GM12873 (cell line): ENCODE measurements at regions not wholly inside any gene's neighbourhood (a gene's known extent, or its start where the extent isn't known, plus 50 kb on each side); places are given as distances from the start of the nearest gene placed in this dataset.

ENCODE experiments used
- CTCF ChIP-seq: IDR thresholded peaks from 2 replicates; pipeline ENCODE4 v1.5.1; 2012; ENCODE audit warnings: low read depth, mild to moderate bottlenecking, moderate library complexity, low read length, control low read depth; ENCODE audit not compliant: insufficient read depth; ENCODE audit errors: missing control alignments

GRCh38 chr5:142426129-142427014 lies 101.6 kb upstream of the SPRY4 start:
- TF ChIP-seq CTCF = no peak

GRCh38 chr5:142425286-142426065 lies 100.7 kb upstream of the SPRY4 start:
- no peak for TF ChIP-seq CTCF

- no peak for TF ChIP-seq CTCF
These were observed 97.6 kb upstream of the SPRY4 start for GRCh38 chr5:142422429-142422828.

GRCh38 chr5:142421621-142422397 lies 97.0 kb upstream of the SPRY4 start:
- TF ChIP-seq CTCF = no peak

- TF ChIP-seq CTCF = no peak
These were observed 96.4 kb upstream of the SPRY4 start for GRCh38 chr5:142421228-142421617.

DNA sequence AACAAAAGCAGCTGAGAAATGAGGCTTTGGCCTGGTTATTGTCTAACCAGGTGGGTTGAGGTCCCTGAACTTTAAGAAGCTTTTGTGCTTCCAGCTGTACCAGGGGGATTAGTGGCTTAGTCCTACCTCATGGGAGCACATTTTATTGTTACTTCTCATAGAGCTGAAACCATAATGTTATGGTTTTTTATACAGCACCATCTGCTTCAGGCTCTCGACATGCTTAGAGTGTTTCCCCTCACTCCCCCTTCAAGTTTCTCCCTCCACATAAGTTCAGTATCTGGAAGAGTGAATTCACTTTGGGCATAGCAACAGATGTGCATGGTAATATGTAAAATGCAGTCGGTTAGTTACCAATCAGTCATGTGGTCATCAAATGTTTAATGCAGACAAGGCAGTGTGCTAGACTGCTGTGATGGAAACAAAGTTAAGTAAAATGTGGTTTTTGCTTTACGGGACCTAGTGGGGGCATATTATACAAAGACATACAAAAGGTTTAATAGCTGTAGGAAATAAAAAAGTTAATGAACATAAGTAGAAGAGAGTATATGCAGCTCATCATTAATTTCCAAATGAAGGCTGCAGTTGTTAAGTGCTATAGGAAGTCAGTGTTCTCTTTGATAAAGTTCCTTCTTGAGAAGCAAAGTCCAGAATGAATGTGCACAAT lies 95.9 kb upstream of the SPRY4 start:
- no peak for TF ChIP-seq CTCF
